HG02870 (cell line): ENCODE measurements at regions not wholly inside any gene's neighbourhood (a gene's known extent, or its start where the extent isn't known, plus 50 kb on each side); places are given as distances from the start of the nearest gene placed in this dataset.

Source experiments
- ATAC-seq: cut with Tn5 transposase; IDR thresholded peaks from one replicate; pipeline ENCODE4 v1.9.1; 2021; ENCODE audit warnings: mild to moderate bottlenecking, moderate library complexity; ENCODE audit not compliant: unreplicated experiment

DNA sequence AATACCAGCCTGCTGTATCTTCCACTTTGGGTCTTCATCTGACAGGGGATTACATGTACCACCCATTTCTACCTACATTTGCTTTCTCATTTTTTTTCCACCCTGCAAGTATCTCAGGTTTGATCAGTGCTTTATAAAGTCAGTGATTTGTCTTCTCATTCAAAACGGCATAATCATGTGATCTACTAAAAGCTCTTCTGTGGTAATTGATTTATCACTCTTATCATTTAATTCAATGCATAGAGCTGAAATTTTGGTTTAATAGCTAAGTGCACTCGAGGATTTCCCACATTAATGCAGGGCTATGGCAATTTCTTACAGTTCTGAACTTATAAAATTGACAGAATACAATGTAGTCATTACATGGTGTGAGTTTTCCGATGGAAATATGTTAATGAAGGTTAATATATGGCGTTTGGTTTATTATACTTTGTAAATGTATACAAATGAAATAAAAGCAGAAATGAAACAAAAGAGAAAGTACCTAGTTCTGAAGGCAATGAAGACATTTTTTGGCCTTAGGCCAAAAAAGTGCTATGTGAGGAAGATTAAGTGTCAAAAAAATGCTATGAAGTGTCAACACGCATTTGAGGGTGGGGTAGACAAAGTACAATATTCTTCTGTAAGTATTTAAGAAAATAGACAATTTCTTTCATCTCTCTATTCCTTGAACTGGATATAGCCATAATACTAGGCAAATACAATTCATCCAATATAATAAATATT lies 457.3 kb downstream of the ETV1 start:
- ATAC-seq = no peak

DNA sequence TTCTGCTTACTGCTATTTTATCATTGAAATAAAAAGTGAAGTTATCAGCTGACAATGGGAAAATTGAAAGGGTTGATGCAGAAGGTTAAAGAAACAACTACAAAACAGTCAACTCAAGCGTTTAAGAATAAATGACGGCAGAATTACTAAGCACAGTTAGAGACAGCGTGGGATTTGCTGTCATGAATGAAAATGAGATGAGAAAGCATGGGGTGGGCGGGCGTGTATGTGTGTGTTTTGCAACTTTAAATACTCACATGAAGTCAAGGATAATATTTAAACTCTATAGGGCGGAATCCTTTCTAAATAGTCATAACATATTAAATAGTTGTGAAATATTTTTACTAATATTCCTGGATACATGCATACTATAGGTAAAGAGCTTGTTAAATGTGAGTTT lies 450.8 kb downstream of the ETV1 start:
- no peak for ATAC-seq

DNA sequence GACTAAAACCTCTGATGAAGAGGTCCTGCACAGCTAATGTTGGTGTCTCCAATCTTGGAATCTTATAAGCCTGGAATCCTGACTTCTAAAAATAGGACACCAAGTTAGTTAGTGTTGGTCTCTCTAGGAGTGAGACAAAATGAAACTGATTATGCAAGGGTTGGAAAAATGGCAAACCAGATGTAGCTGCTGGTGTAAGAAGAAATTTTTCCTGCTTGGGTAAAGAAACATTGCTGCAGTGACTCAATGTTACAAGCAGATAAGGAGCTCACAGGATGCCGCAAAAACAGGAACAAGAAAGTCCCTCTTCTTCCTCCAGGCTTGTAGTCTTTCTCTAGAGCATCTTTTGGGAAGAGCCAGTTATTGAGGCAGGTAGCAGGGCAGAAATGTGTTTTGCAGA lies 449.0 kb downstream of the ETV1 start:
- no peak for ATAC-seq

DNA sequence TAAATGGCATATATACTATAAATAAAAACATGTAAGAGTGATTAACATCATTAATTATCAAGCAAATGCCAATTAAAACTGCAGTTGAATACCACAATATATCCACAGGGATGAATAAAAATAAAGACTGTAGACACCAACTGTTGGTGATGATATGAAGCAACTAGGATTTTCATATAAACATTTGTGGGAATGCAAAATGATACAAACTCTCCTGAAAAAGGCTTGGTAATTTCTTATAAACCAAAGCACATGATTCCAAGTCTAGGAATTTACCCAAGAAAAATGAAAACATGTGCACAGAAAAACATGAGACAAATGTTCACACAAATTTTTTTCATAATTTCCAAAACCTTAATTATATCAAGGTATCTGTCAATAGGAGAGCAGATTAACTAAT lies 448.1 kb downstream of the ETV1 start:
- ATAC-seq = no peak

DNA sequence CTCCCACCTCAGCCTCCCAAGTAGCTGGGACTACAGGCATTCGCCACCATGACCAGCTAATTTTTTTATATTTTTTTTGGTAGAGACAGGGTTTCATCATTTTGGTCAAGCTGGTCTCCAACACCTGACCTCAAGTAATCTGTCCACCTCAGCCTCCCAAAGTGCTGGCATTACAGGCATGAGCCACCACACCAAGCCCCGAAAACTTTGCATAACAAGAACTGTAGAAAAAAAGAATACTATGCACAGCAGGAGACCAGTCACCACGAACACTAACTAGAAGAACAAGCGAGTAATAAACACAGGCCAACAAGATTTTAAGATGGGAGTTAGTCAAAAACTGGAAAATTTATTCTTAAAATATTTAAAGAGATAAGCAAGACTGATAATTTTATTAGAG lies 447.0 kb downstream of the ETV1 start:
- no peak for ATAC-seq

DNA sequence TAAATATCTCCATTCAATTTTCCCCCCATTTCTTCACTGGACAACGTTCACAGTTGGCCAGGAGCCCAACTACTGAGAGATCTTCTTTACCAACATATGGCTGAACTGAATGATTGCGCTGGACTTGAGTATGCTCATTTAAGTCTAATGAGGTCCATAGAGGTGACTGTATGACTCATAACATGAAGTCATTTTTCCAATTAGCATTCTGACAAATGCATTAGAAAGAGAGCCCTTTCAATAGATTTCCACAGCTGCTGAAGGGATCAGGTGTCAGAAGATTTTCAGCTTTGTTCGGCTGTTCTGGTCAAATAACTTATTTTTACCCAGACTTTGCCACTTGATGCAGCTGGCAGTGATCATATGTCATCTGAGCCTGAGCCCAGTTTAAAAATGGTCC lies 438.0 kb downstream of the ETV1 start:
- no peak for ATAC-seq

DNA sequence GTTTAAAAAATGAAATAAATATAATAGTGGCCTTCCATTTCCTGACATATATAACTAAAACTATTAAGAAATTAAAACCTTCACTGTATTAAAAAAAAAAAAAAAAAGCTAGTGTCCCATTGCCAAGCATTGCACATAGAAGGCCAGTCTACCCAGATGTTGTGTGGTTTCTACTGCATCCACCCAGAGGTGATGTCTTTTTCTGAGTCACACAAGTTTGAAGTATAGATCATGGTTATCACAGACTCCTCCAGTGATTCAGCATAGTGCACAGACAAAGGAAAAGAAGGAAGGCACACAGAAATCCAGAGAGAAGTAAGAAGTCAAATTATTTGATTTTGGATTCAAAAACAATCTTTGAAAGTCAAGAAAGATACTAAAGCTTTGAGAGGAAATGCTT lies 429.0 kb downstream of the ETV1 start:
- ATAC-seq = no peak

DNA sequence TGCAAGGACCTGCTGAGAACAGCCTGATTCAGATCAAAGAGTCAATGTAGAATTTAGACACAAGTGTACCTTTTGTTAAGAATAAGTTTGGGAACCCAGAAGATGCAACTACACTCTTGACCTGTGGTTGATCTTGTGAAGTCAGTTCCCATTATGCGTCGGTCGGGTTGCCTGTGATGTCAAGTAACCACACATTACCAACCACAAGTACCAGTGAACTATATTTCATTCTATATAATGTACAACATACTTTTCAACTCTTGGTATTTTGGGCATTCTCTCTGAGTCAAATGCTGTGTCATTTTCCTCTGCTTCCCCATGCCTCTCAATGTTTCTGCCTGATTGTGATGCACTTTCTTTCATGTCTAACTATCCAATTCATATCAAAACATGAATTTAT lies 426.2 kb downstream of the ETV1 start:
- ATAC-seq = no peak

DNA sequence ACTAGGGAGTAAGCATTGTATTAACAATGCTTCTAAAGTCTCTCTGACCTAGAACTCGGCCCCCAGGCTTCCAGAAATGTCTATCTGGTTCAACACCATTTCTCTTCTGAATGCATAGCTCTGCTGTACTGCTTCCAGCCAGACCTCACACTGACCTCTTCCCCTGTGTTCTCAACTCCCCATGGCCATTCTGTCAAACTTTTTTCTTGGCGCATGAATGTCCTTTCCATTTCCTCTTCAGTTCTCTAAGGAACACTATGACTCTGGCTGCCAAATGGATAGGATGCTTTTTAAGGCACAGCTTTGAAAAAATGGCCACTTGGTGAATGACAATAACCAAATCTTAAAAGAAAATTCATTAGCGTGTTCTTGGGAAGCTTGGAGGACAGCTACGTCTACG lies 425.8 kb downstream of the ETV1 start:
- no peak for ATAC-seq

DNA sequence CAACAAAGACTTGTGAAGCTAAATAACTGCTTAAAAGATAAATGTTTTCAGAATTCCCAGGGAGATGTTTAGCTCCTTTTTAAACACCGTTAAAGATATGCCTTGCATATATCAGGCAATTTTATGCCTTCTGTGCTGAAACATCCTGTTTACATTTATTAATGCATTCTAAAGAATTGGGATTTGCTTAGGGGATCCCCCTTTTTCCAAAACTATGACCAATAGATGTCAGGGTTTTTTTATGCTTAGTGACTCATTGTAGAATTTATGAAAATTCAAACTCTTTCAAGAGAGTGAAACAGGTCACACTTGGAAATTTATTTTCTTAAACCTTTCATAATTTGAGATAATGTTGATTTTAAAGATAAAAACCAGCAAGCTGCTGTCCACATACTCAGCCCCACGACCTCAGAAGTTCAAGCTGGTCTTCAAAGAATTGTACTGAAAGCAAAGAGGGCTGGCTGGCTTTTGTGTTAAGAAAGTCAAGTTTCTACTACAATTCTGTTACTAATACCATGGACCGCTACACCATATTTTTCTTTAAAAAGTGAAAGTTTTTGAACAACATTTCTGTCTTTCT lies 411.8 kb downstream of the ETV1 start:
- ATAC-seq = no peak

DNA sequence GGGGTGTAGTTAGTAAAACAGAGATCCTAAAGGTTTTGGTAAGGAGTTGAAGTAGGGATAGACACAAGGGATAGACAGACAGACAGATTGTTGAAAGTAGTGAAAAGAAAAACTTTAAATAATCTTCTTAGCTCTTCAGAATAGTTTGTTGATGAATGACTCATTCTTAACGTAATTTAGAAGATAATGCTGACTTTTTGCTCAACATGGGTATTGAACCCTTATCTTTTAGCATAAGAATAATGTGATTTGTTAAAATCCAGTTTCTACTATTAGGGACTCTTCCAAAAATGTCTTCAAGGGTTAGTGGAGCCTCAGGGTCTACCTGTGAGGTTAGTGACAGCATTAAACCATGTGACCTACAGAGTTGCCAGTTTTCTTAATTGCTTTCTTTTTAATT lies 411.2 kb downstream of the ETV1 start:
- ATAC-seq = no peak

DNA sequence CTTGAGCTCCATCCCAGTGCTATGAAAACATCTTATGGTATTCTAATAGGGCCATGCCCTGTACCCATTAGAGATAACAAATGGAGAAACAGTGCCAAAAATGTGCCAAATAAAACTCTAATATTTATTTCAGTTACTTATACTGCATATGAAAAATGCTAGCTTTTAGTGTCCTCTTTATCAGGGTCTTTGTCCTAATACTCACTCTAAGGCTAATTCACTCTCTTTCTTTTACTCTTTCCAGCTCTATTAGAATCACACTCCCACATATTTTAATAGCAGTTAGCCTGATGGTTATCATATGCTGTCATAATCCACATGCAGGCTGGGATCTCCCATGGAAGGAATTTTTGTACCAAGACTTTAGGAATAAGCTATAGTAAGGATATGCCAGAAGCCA lies 408.4 kb downstream of the ETV1 start:
- ATAC-seq = no peak

DNA sequence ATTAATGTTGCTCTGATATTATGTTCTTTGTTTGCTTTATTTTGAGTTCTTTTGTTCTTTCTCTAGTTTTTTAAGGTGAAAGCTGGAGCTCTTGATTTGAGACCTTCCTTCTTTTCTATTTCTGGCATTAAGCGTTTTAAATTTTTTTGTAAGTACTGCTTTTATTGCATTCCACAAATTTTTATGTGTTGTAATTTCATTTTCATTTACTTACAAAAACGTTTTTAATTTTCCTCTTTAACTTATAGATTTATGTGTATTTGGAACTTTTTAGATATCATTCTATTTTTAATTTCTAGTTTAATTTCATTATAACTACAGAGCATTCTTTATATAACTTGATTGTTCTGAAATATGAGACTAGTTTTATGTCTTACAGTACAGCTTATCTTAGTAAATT lies 395.6 kb downstream of the ETV1 start:
- ATAC-seq = no peak

DNA sequence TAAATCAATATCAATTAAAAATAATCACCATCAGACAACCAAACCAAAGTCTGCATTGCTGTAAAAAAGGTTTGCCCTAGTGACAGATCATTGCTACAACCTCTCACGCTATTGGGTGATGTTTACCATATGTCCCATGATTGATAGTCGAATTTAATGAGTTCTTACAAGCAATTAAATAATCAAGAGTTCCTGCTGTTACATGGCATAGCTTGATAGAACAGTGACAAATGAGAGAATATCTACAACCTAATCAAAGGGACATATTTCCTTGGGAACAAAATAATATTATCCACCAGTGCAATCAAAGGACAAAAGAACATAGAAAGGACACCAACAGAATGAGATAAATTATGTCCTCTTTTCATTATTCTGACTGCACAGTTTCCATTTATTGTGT lies 387.4 kb downstream of the ETV1 start:
- no peak for ATAC-seq

DNA sequence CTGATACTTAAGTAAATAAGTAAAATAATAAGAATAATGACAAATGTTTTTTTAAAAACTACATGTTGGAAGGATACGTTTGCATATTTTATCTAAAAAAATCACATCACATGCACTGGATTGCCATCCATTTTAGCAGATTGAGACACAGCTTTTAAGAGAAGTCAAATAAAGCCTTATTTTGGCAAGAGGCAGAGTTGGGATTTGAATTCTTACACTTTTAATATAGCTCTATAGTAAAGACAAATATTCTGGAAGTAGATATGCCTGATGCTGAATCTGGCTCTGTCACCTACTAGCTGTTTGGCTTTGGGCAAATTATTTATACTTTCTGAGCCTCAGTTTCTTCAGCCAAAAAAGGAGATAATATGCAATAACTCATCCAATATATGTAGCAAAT lies 386.4 kb downstream of the ETV1 start:
- no peak for ATAC-seq

DNA sequence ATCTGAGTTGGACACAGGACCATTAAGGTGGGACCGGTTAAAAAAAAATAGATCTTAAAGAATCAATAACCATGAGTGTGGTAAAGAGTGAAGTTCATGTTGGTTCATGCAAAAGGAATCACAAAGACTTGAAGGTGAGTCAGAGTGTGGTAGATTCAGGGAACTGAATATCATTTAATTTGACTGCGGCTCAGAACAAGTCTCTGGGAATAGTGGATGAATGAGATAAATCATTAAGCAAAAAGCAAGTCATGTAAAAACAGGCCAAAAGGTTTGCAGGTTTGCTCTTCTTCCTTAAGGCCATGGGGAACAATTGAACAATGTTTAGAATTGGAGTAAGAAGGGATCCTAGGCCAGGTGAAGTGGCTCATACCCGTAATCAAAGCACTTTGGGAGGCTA lies 385.8 kb downstream of the ETV1 start:
- no peak for ATAC-seq

DNA sequence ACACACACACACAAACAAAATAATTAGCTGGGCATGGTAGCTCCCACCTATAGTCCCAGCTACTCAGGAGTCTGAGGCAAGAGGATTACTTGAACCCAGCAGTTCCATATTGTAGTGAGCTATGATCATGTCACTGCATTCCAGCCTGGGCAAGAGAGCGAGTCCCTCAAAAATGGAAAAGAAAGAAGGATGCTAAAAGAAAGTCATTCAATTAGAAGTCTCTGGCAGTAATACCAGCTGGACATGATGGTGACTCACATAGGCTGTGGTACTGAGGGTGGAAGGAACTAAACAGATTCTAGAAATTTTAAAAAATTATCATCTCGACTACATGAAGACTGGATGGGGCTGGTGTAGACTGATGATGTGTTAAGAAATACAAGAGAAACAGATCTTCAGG lies 385.3 kb downstream of the ETV1 start:
- no peak for ATAC-seq

DNA sequence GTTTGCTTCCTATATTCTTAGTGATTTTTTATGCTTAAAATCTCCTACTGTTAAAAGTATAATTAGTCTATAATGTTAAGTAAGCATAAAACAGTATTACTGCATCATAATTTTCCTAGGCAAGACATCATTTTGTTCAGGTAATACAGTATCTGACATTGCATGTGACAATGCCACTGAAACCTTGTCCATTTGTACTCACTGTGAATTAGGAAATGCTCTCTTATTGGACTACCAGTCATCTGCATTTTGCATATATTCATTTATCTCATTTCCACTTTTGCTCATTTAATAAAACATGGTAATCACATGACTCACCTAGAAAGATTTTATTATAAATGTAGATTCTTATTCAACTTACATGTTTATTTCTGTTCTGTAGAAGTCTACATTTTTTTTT lies 379.1 kb downstream of the ETV1 start:
- ATAC-seq = no peak

DNA sequence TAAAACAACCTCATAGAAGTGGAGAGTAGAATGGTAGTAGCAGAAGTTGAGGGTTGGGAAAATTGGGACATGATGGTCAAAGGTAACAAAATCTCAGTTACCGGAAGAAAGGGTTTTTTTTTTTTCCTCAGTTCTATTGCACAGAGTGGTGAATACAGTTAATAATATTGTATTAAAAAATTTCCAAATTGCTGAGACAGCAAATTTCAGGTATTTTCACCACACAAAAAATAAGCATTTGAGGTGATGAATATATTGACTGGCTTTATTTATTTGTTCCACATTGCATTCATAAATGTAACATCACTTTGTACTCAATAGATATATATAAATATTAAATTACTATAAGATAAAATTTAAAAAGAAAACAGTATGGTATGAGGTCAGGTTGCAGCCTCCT lies 373.8 kb downstream of the ETV1 start:
- no peak for ATAC-seq

DNA sequence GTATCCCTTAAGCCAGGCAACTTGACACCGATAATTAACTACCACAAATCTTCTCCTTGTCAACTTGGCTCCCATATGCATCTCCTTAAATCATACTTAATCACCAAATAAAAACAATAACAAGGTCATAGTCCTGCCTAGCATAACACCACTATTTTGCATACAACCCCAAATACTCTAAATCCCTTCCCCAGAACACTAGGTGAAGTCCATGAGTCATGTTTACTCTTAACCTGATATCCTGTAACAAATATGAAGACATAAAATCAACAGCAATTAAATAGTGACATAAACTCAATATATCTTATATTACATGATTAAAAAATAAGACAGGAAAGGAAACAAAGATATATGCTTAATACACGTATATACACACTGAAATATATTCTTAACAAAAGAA lies 362.0 kb downstream of the ETV1 start:
- ATAC-seq = no peak

DNA sequence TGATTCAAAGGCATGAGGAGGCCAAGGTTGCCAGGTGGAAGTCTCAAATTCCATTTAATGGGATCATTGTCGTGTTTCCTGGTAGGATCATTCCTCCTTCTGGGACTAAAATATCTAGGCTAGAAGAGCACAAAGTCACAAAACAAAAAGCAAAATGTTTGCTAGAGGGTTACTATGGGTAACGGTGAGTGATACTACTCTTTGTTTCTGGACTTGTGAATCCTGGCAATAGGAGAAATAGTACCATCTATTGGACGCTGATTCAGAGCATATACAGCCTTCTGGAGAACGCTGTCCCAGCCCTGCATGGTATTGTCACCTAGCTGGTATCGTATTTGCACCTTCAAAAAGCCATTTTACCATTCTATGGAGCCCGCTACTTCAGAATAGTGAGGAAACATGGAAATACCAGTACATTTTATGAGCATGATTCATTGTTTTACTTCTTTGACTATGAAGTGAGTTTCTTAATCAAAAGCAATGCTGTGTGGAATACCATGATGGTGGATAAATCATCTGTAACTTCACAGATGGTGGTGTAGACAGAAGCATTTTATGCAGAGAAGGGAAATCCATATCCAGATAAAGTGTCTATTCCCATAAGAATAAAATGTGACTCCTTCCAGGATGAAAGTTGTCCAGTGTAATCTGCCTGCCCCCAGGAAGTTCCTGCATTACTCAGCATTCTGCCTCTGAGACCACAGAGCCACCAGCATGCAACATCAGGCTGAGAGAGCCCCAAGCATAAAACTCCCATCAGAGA lies 361.0 kb downstream of the ETV1 start:
- ATAC-seq = no peak
